ENCODE measurements at regions not wholly inside any gene's neighbourhood (a gene's known extent, or its start where the extent isn't known, plus 50 kb on each side); places are given as distances from the start of the nearest gene placed in this dataset.

- no peak for TF ChIP-seq POLR2A (IDR thresholded peaks at IDR 0.05; ENCODE audit: low read depth, low read length)
- no peak for TF ChIP-seq TAF1 (IDR thresholded peaks at IDR 0.05; ENCODE audit: borderline replicate concordance, low read depth, low read length)
These were observed 238.1 kb downstream of the LACC1 start for GRCh38 chr13:44117816-44118215.

All from GM12892 (cell line).